HFFc6 (cell line): ENCODE measurements at regions not wholly inside any gene's neighbourhood (a gene's known extent, or its start where the extent isn't known, plus 50 kb on each side); places are given as distances from the start of the nearest gene placed in this dataset.
"Not testable (repeated sequence)": the region's sequence is repeated elsewhere in the genome, so short reads cannot be mapped to it uniquely, and the experiment has no call there.

Experiments used
- DNase-seq: peaks from one replicate; pipeline ENCODE4 v3.0.0-alpha.2; 2018
- H3K27ac Mint-ChIP-seq: 2 replicates; pipeline ENCODE4 v1.8.0; 2020; ENCODE audit warnings: mild to moderate bottlenecking, mixed read lengths
- H3K27me3 Mint-ChIP-seq: 2 replicates; pipeline ENCODE4 v1.8.0; 2021; ENCODE audit warnings: mild to moderate bottlenecking, moderate library complexity, mixed read lengths; ENCODE audit not compliant: insufficient read depth
- H3K36me3 Mint-ChIP-seq: 2 replicates; pipeline ENCODE4 v1.8.0; 2021; ENCODE audit warnings: low read depth, mixed read lengths
- H3K4me1 Mint-ChIP-seq: 2 replicates; pipeline ENCODE4 v1.8.0; 2020; ENCODE audit warnings: low read depth, mixed read lengths
- H3K4me3 Mint-ChIP-seq: 2 replicates; pipeline ENCODE4 v1.8.0; 2020; ENCODE audit warnings: mild to moderate bottlenecking, moderate library complexity, mixed read lengths
- H3K9me3 Mint-ChIP-seq: 2 replicates; pipeline ENCODE4 v1.8.0; 2020; ENCODE audit warnings: mild to moderate bottlenecking, mixed read lengths
- TF ChIP-seq, protein P1 (sequence below): fragments of 200-600 bp; sonication (generic); IDR thresholded peaks from 2 replicates; pipeline ENCODE4 v1.5.0; 2021; ENCODE audit warnings: antibody characterized with exemption, mild to moderate bottlenecking

DNA sequence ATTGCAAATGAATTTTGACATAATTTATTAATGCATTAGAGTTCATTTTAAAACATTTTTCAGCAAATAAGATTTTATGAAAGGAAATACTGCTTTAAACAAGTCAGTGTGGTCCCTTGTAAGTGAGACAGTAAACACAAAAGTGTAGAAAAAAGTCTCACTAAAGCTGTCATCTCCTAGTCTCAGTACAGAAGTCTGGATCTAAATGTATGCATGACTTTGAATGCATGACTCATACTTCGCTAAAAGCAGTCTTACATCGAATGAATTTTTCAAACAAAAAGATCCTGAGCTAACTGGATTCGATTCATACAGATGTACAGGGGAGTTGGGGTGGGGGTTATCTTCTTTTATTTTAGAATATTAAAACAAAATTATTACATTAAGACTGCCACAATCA lies 207.4 kb upstream of the VCX start:
- no peak for DNase-seq
- Mint-ChIP-seq H3K4me1 (no peaks in the 10 kb centered on the region), H3K27me3 (no peaks in the 10 kb centered on the region), H3K36me3 (no peaks in the 10 kb centered on the region), H3K27ac (no peak overlapping the region), H3K4me3 (no peak overlapping the region), H3K9me3 (no peaks in the 10 kb centered on the region)
- TF ChIP-seq, protein P1, sequence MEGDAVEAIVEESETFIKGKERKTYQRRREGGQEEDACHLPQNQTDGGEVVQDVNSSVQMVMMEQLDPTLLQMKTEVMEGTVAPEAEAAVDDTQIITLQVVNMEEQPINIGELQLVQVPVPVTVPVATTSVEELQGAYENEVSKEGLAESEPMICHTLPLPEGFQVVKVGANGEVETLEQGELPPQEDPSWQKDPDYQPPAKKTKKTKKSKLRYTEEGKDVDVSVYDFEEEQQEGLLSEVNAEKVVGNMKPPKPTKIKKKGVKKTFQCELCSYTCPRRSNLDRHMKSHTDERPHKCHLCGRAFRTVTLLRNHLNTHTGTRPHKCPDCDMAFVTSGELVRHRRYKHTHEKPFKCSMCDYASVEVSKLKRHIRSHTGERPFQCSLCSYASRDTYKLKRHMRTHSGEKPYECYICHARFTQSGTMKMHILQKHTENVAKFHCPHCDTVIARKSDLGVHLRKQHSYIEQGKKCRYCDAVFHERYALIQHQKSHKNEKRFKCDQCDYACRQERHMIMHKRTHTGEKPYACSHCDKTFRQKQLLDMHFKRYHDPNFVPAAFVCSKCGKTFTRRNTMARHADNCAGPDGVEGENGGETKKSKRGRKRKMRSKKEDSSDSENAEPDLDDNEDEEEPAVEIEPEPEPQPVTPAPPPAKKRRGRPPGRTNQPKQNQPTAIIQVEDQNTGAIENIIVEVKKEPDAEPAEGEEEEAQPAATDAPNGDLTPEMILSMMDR, result no peak

DNA sequence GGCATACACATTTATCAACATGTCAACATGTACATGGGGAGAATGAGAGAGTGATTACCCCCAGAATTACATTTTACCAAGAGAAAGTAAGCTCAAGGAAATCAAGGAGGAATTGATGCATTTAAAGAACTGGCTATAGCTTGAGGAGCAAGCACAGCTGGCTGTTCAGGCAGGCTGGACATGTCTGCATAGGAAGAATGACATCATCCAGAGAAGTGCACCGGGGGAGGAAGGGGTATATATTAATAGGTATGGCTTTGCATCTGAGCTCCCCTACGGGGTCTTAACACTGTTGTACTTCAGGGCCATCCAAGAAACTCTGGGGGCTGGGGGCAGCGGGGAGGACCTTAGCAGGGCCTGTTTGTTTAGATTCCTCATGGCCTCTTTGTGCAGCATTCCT lies 222.4 kb upstream of the VCX start:
- Mint-ChIP-seq H3K4me1 (no peaks in the 10 kb centered on the region), H3K9me3 (peaks cover 4% of the 10 kb centered on the region), H3K4me3 (no peak overlapping the region), H3K36me3 (no peaks in the 10 kb centered on the region), H3K27me3 (no peaks in the 10 kb centered on the region; the same call in 1 of the 2 replicates), H3K27ac (no peak overlapping the region)
- TF ChIP-seq, protein P1, result no peak
- no peak for DNase-seq

DNA sequence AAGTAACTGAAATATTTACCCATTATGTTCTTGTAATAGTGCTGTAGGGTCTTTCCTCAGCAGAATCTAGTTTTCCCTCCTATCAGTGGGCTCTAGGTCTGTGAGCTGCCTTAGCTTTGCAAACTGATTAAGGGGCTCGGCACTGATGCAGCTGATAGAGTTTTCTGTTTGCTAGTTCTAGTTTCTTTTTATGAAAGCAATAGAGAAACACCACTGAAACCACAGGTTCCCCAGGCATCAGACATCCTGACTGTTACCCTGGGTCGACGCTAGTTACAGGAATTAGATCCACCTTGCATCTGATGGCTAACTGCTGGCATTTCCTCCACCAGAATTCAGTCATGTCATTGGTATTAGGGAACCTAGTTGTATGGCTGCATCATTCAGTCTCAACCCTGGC lies 225.0 kb upstream of the VCX start:
- Mint-ChIP-seq H3K27ac (no peak overlapping the region), H3K9me3 (no peaks in the 10 kb centered on the region; the same call in none of the 2 replicates), H3K27me3 (no peaks in the 10 kb centered on the region; the same call in 1 of the 2 replicates), H3K4me3 (no peak overlapping the region), H3K36me3 (no peaks in the 10 kb centered on the region), H3K4me1 (no peaks in the 10 kb centered on the region)
- DNase-seq, result no peak
- TF ChIP-seq, protein P1, result no peak

DNA sequence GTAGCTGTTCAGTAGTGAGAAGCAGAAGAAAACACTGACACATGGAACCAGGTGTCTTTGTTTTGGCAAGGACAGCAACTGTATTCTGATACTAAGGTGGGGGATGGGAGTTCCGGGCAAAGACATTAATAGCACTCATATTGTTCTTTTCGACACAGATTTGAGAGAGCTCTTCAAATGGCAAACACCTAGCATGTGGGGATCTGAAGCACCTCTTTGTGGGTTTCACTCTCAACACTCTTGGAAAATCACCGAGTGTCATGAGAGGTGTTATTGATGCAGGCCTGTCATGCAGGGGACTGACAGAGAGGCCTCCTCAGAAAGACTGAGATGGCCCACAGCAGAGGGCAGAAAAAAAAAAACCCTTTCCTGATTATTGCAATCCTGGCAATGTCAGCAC lies 228.4 kb upstream of the VCX start:
- Mint-ChIP-seq H3K36me3 (no peaks in the 10 kb centered on the region), H3K9me3 (no peaks in the 10 kb centered on the region), H3K4me1 (no peaks in the 10 kb centered on the region), H3K4me3 (no peak overlapping the region), H3K27me3 (no peaks in the 10 kb centered on the region), H3K27ac (no peak overlapping the region)
- no peak for DNase-seq
- TF ChIP-seq, protein P1, result no peak

DNA sequence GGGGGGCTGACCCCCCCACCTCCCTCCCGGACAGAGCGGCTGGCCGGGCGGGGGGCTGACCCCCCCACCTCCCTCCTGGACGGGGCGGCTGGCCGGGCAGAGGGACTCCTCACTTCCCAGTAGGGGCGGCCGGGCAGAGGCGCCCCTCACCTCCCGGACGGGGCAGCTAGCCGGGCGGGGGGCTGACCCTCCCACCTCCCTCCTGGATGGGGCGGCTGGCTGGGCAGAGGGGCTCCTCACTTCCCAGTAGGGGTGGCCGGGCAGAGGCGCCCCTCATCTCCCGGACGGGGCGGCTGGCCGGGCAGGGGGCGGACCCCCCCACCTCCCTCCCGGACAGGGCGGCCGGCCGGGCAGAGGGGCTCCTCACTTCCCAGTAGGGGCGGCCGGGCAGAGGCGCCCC lies 234.3 kb upstream of the VCX start:
- H3K27ac Mint-ChIP-seq, H3K4me1 Mint-ChIP-seq, H3K27me3 Mint-ChIP-seq, H3K4me3 Mint-ChIP-seq, H3K36me3 Mint-ChIP-seq, H3K9me3 Mint-ChIP-seq, DNase-seq: not testable (repeated sequence)

DNA sequence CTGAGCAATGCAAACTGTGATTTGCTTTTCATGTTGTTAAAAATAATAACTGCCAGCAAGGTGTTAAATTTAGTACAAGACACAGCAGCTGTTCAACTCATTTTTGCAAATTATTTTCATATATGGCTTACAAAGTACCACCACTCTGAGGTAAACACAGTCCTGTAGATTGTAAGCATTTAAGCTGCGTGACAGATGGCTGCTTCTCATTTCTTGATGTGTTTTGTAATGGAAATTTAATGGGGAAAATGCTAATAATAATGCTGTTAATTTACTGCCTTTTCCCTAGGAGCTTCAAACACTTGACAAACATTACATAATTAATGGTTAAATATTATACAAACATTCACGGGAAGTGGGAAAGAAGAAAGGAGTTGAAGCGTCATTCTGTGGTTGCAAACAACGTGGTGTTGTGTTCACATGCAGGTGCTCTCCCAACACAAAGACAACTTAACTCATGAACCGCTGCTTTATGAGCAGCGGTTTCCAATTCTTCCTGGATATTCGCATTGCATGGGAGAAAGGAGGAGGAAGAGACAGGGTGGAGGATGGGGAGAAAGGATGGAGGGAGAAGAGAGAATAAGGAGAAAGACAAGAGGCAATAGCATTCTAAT lies 236.8 kb upstream of the VCX start:
- Mint-ChIP-seq H3K4me1 (no peaks in the 10 kb centered on the region), H3K4me3 (no peak overlapping the region), H3K9me3 (no peaks in the 10 kb centered on the region; the same call in 1 of the 2 replicates), H3K27ac (no peak overlapping the region), H3K36me3 (no peaks in the 10 kb centered on the region), H3K27me3 (no peaks in the 10 kb centered on the region; the same call in 1 of the 2 replicates)
- TF ChIP-seq, protein P1, result no peak
- DNase-seq, result no peak
